ENCODE measurements at regions not wholly inside any gene's neighbourhood (a gene's known extent, or its start where the extent isn't known, plus 50 kb on each side); places are given as distances from the start of the nearest gene placed in this dataset.
"Not testable (repeated sequence)": the region's sequence is repeated elsewhere in the genome, so short reads cannot be mapped to it uniquely, and the experiment has no call there.

DNA sequence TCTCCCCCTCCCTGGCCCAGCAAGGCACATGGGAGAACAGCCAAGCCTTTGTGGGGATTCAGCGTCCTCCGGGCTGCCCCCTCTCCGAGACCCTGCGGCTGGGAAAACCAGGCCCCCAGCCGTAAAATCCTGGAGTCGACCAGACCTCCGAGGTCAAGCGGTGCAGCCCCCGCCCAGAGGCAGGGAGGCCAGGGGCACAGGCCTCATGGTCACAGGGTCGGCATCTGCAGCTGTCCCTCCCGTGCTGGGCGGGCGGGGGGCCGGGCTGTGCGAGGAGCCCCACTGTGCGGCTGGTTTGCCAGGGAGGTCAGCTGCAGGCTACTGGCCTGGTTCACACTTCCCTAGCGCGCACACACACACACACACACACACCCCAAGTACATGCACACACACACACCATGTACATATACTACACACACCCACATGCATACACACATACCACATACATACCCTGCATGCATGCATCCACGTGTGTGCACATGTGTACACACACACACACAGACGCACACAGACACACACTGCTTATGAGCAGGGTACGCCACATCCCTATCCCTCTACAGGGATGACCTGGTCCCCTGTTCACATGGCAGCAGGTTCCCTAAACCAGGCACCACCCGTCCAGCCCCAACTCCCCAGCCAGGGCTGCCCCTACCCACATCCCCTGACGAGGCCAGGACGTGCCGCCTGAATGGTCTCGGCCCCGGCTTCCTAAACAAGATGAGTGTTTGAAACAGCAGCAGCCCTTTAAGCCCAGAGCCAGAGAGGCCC is 108.9 kb upstream of the CIBAR2 start:
- DNase-seq (ENCODE audit: low read depth, low spot score) = no peak

- DNase-seq (ENCODE audit: low read depth, low spot score) = no peak
Measured at GRCh38 chr16:85221771-85222154, 109.5 kb upstream of the CIBAR2 start.

- DNase-seq (ENCODE audit: low read depth, low spot score) = no peak
Measured at GRCh38 chr16:85222155-85222863, 110.0 kb upstream of the CIBAR2 start.

GRCh38 chr16:85225257-85225656 is 113.0 kb upstream of the CIBAR2 start:
- DNase-seq (ENCODE audit: low read depth, low spot score) = no peak

- no peak for DNase-seq (ENCODE audit: low read depth, low spot score)
Measured at GRCh38 chr16:85225721-85226120, 113.4 kb upstream of the CIBAR2 start.

- DNase-seq (ENCODE audit: low read depth, low spot score) = no peak
Measured at GRCh38 chr16:85227084-85227945, 115.0 kb upstream of the CIBAR2 start.

- no peak for DNase-seq (ENCODE audit: low read depth, low spot score)
Measured at GRCh38 chr16:85227946-85228862, 115.9 kb upstream of the CIBAR2 start.

DNA sequence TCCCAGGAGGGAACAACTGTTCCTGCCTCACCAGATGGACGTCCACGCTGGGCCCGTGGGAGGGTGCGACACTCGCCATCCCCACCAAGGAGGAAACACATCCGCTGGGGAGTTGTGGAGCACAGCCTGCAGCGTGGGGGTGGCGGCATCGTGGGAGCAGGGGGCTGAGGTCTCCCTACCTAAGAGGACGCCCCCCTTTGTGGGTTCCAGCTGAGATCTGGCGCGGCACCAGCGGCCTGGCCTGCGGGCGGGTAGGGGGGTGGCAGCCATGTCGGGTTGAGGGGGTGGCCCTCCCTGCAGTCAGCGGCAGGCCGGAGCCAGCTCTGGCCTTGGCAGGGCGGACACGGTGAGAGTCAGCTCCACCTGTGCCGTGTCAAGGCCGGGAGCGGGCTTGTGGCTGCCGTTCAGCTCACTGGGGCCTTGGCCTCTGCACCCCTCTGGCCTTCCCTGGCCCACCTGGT is 116.7 kb upstream of the CIBAR2 start:
- DNase-seq (ENCODE audit: low read depth, low spot score) = no peak

- DNase-seq (ENCODE audit: low read depth, low spot score) = no peak
Measured at GRCh38 chr16:85229869-85230462, 117.7 kb upstream of the CIBAR2 start.

- not testable (repeated sequence) for DNase-seq (ENCODE audit: low read depth, low spot score)
Measured at GRCh38 chr16:85230764-85231383, 118.6 kb upstream of the CIBAR2 start.

- no peak for DNase-seq (ENCODE audit: low read depth, low spot score)
Measured at GRCh38 chr16:85231959-85232358, 119.7 kb upstream of the CIBAR2 start.

DNA sequence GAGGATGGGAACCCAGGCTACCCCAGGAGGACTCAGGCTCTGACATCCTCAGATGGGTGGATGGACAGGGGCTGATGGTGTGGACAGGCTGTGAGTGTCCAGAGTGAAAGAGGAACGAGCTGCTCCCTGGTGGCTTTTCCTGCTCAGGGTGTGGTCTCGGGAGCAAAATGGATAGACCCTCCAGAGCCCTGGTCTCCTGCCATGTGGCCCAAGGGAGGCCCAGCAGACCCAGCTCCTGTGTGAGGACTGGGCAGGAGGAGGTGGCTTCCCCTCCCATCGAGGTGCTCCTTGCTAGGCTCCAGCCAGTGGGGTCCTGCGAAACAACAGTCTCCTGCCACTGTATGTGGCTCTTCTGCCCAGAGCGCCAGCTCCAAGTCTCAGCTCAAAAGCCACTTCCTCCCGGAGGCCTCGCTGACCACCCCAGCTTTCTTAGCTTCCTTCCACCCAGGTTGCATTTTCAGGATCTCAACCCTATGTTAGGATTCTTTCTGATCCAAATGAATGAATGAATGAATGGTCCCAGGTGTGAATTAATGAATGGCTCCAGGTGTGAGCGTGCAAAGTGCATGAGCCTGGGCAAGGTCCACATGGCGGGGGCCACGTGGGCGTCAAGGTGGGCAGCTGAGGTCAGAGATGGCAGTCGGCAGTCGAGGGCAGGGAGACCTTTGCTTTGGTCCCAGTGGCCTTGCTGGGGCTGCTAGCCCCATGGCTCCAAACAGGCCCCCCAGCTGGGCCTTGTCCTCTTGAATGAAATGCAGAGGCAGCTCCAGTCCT is 120.3 kb upstream of the CIBAR2 start:
- no peak for DNase-seq (ENCODE audit: low read depth, low spot score)

DNA sequence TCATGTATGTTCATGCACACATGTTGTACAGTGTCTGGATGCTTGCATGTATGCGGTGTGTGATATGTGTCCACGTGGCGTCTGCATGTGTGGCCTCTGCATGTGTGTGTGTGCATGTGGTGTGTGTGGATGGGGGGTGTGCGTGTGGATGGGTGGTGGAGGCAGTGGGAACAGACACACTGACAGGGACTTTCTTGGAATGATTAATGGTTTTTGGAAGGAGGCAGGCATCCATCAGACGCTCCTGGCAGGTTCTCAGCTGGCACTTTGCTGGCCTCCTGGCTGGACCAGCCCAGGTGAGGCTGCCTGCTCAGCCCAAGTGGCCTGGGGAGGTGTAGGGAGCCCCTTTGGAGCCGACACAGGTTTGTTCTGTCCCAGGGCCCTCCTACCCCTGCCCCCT is 121.2 kb upstream of the CIBAR2 start:
- no peak for DNase-seq (ENCODE audit: low read depth, low spot score)

DNA sequence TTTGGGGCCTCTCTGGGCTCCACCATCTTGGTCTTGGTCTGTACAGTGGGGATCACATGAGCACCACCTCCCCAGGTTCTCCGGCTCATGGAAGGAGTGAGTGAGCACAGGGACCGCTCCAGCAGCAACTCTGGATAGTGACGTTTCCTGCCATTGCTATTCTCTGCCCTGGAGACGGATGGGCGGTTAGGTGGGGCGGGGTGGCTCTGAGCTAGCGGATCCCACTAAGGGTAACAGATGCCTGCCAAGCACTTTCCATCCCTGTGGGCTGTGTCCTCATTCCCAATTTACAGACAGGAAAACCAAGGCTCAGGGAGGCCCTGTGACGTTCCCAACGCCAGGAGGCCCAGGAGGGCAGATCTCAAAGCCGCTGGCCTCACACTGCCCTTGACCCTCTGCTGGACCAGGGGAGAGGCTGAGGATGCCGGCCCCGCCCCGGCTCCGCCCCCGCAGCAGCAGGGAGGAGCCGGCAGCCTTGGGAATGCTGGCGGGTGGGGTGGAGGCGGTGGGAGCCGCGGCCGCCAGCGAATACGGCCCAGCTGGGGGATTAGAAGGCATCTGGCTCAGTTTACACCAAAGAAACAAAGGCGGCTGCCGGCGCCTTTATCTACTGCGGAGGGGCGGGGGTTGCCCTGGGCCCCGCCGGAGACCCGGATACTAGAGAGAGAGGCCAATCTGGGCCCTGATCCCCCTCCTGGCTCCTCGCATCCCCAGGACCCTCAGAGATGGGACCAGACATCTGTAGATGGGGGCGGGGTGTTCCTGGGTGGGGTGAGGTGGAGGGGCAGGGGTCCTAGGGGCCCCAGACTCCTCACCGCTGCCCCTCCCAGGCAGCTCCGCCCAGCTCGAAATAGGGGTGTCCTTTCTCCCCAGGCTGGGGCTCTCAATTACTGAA is 122.3 kb upstream of the CIBAR2 start:
- no peak for DNase-seq (ENCODE audit: low read depth, low spot score)

- DNase-seq (ENCODE audit: low read depth, low spot score) = no peak
Measured at GRCh38 chr16:85235991-85236817, 123.9 kb upstream of the CIBAR2 start.

- no peak for DNase-seq (ENCODE audit: low read depth, low spot score)
Measured at GRCh38 chr16:85236818-85237150, 124.5 kb upstream of the CIBAR2 start.

GRCh38 chr16:85237817-85238216 is 125.5 kb upstream of the CIBAR2 start:
- no peak for DNase-seq (ENCODE audit: low read depth, low spot score)

DNA sequence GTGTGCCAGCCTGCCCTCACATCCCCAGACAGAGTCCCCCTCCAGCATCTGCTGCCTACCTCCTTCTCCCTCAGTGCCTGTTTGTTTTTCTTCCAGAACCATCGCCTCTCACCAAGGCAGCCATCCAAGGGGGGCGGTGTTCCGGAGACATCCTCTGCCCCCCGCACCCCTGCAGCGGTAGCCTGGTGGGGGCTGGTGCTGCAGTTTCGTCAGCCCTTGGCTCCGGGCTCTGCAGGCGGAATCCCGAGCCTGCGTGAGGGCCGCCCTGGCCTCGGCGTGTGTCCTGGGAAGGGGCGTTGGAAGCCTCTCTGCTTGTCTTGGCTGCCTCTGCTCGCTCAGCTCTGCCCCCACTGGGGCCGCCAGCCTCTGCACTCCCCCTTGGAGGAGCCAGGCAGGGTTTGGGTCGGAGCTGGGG is 126.0 kb upstream of the CIBAR2 start:
- DNase-seq (ENCODE audit: low read depth, low spot score) = no peak
